ENCODE measurements at regions not wholly inside any gene's neighbourhood (a gene's known extent, or its start where the extent isn't known, plus 50 kb on each side); places are given as distances from the start of the nearest gene placed in this dataset.

DNA sequence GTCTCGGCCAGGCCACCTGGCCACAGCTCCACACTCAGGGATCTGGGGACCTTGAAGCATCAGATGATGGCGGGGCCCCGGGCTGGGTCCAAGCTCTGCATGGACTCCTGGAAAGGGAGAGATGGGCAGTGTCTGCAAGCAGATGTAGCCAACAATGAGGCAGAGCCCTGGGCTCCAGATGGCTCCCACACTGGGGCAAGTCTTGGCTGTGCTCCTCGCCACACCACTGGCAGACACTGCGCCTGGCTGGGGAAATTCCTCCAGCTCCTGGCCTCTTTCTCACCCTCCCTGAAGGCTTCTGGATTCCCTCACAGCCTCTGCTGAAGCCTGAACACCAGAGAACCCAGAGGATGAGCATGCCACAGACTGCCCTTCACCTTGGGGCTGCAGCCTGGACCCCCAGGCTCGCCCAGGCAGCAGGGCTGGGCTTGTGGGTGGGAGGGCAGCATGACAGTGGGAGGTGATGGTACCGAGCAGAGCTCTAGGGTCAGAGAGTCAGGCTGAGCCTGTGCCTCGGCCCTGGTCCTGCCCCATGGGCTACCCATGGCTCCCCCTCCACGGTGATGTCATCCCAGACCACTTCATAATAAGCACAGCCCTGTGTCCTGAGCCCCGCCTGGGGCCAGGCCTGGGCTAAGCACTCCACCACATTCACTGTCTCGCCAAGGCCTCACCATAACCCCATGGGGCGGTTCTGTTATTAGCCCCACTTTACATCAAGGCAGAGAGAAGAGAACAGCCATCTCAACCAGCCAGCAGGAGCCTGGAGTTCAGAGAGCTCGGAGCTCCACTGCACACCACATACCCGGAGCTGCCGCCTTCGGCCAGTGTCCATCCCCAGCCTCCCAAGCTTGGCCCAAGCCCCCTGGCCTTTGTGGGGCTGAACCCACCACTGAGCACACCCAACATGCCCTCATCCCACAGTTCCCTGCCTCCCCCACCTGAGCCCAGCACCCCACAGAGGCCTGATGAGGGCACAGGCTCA lies 62.2 kb upstream of the ADAMTS2 start:
- H3K27ac ChIP-seq (ENCODE audit: low read depth, low read length), result no peak overlapping the region
- Mint-ChIP-seq H3K27me3 (ENCODE audit: low read depth, unreplicated experiment) (peaks cover 22% of the 10 kb centered on the region), H3K4me1 (ENCODE audit: low read depth, unreplicated experiment) (no peaks in the 10 kb centered on the region), H3K4me3 (ENCODE audit: unreplicated experiment) (no peak overlapping the region), H3K36me3 (ENCODE audit: low read depth, unreplicated experiment) (peaks cover 2% of the 10 kb centered on the region), H3K27ac (ENCODE audit: unreplicated experiment) (no peak overlapping the region), H3K9me3 (ENCODE audit: unreplicated experiment) (peaks cover 7% of the 10 kb centered on the region)
- no peaks in the 10 kb centered on the region for H4K20me1 ChIP-seq (ENCODE audit: insufficient read depth, low read length)
- no peaks in the 10 kb centered on the region for H3K36me3 ChIP-seq (ENCODE audit: insufficient read depth, low read length)
- DNase-seq (ENCODE audit: low read depth) (no peak), FAIRE-seq (no peak)
- H2AFZ ChIP-seq (ENCODE audit: low read depth, low read length), result no peak overlapping the region
- H3K4me2 ChIP-seq (ENCODE audit: low read length), result no peak overlapping the region
- H3K9ac ChIP-seq (ENCODE audit: low read length), result no peak overlapping the region
- peaks cover 9% of the 10 kb centered on the region for H3K9me3 ChIP-seq (ENCODE audit: insufficient read depth, low read depth, low read length)
- H3K4me3 ChIP-seq (ENCODE audit: insufficient read depth, low read depth, low read length), result no peak overlapping the region
- no peaks in the 10 kb centered on the region for H3K27me3 ChIP-seq (ENCODE audit: insufficient read depth, low read length)
- H3K4me1 ChIP-seq (ENCODE audit: insufficient read depth, low read length), result no peaks in the 10 kb centered on the region
- no peaks in the 10 kb centered on the region for H3K79me2 ChIP-seq (ENCODE audit: insufficient read depth, low read length)
- TF ChIP-seq, protein P1, sequence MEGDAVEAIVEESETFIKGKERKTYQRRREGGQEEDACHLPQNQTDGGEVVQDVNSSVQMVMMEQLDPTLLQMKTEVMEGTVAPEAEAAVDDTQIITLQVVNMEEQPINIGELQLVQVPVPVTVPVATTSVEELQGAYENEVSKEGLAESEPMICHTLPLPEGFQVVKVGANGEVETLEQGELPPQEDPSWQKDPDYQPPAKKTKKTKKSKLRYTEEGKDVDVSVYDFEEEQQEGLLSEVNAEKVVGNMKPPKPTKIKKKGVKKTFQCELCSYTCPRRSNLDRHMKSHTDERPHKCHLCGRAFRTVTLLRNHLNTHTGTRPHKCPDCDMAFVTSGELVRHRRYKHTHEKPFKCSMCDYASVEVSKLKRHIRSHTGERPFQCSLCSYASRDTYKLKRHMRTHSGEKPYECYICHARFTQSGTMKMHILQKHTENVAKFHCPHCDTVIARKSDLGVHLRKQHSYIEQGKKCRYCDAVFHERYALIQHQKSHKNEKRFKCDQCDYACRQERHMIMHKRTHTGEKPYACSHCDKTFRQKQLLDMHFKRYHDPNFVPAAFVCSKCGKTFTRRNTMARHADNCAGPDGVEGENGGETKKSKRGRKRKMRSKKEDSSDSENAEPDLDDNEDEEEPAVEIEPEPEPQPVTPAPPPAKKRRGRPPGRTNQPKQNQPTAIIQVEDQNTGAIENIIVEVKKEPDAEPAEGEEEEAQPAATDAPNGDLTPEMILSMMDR (IDR thresholded peaks at IDR 0.05; ENCODE audit: insufficient read depth, low read depth, low read length), result no peak
- no peak for TF ChIP-seq EZH2 (IDR thresholded peaks at IDR 0.05; ENCODE audit: insufficient read depth, low read length)

DNA sequence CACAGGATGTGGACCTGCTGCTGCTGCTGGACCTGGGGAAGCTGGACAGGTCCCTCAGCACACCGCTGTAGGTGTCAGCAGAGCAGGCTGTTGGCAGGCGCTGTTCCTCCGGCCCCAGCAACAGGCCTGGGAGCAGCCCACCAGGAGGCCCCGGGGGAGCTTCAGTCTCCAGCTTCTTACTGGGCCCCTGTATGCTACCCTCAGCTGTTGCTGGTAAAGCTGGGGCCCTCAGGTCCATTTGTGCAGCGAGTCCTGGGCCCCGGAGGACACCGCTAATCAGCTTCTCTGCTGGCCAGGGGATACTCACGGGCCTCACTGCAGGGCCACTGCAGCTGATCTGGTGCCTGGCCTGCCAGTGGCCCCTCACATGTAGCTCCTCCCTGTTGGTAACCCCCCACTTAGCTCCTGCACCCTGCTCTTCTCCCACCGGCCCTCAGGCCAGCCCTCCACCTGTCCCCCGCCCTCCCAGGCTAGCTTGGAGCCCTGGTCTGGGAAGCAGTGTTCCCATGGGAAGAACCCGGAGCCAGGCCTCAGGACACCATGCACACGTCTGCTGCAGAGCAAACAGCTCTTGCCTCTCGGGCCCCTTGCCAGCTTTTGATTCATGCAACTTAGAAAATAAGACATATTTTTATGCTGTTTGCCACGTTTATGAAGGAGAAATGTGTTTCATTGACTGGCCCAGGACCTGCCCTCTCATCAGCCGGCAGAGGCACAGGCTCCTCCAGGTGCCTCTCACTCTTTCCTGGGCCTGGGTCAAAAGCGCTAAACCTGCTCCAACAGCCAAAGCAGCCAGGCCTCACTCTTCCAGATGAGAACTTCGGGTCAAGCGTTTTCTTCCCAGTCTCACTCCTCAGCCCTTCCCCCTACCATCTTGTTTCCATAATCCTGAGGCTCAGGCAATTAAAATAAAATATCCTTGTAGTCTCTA lies 61.0 kb upstream of the ADAMTS2 start:
- no peak overlapping the region for H3K27ac Mint-ChIP-seq (ENCODE audit: unreplicated experiment)
- Histone ChIP-seq H3K36me3 (ENCODE audit: insufficient read depth, low read length) (no peaks in the 10 kb centered on the region), H3K79me2 (ENCODE audit: insufficient read depth, low read length) (no peaks in the 10 kb centered on the region), H3K4me2 (ENCODE audit: low read length) (no peak overlapping the region), H3K27ac (ENCODE audit: low read depth, low read length) (no peak overlapping the region), H3K9me3 (ENCODE audit: insufficient read depth, low read depth, low read length) (peaks cover 9% of the 10 kb centered on the region), H3K4me3 (ENCODE audit: insufficient read depth, low read depth, low read length) (no peak overlapping the region), H3K27me3 (ENCODE audit: insufficient read depth, low read length) (no peaks in the 10 kb centered on the region), H4K20me1 (ENCODE audit: insufficient read depth, low read length) (no peaks in the 10 kb centered on the region), H3K9ac (ENCODE audit: low read length) (no peak overlapping the region), H2AFZ (ENCODE audit: low read depth, low read length) (no peak overlapping the region), H3K4me1 (ENCODE audit: insufficient read depth, low read length) (no peaks in the 10 kb centered on the region)
- peaks cover 13% of the 10 kb centered on the region for H3K9me3 Mint-ChIP-seq (ENCODE audit: unreplicated experiment)
- H3K27me3 Mint-ChIP-seq (ENCODE audit: low read depth, unreplicated experiment), result peaks cover 22% of the 10 kb centered on the region
- no peaks in the 10 kb centered on the region for H3K4me1 Mint-ChIP-seq (ENCODE audit: low read depth, unreplicated experiment)
- H3K4me3 Mint-ChIP-seq (ENCODE audit: unreplicated experiment), result no peak overlapping the region
- no peak for TF ChIP-seq EZH2 (IDR thresholded peaks at IDR 0.05; ENCODE audit: insufficient read depth, low read length)
- TF ChIP-seq, protein P1 (IDR thresholded peaks at IDR 0.05; ENCODE audit: insufficient read depth, low read depth, low read length), result no peak
- H3K36me3 Mint-ChIP-seq (ENCODE audit: low read depth, unreplicated experiment), result peaks cover 2% of the 10 kb centered on the region
- FAIRE-seq (no peak), DNase-seq (ENCODE audit: low read depth) (no peak)

All from astrocyte (in vitro differentiated cells and primary cell).